Muscle of leg (tissue), 3 donors: ENCODE measurements at regions not wholly inside any gene's neighbourhood (a gene's known extent, or its start where the extent isn't known, plus 50 kb on each side); places are given as distances from the start of the nearest gene placed in this dataset.

ENCODE experiments used
- DNase-seq: peaks from one replicate; pipeline ENCODE4 v3.0.0; 2013
- H3K27ac ChIP-seq: one replicate; pipeline ENCODE4 v1.5.1; 2013; ENCODE audit warnings: mild to moderate bottlenecking, low read length, control low read depth
- H3K27me3 ChIP-seq: one replicate; pipeline ENCODE4 v1.6.1; 2013; ENCODE audit warnings: low read length; ENCODE audit not compliant: control insufficient read depth, insufficient read depth
- H3K36me3 ChIP-seq: one replicate; pipeline ENCODE4 v1.6.1; 2013; ENCODE audit warnings: low read length; ENCODE audit not compliant: control insufficient read depth, insufficient read depth
- H3K4me1 ChIP-seq: one replicate; pipeline ENCODE4 v1.6.1; 2013; ENCODE audit warnings: low read length; ENCODE audit not compliant: control insufficient read depth, insufficient read depth
- H3K4me3 ChIP-seq: one replicate; pipeline ENCODE4 v1.5.1; 2013; ENCODE audit warnings: low read length, control low read depth
- H3K9me3 ChIP-seq: replicated peaks from 2 replicates; pipeline ENCODE4 v1.6.1; 2013; ENCODE audit warnings: low read depth, low read length; ENCODE audit not compliant: control insufficient read depth
- WGBS: methylation state at CpG from one replicate; pipeline ENCODE4 v1.1.5; 2013; ENCODE audit warnings: missing lambda C conversion rate; ENCODE audit not compliant: insufficient coverage; 5-methylcytosine and 5-hydroxymethylcytosine counted together

GRCh38 chr3:69560116-69560515 is 174.2 kb upstream of the FRMD4B start:
- H3K27ac ChIP-seq = no peak overlapping the region
- H3K27me3 ChIP-seq = no peaks in the 10 kb centered on the region
- WGBS = 80% methylated on average over 1 of the region's 4 CpGs
- DNase-seq = no peak
- no peaks in the 10 kb centered on the region for H3K36me3 ChIP-seq
- no peaks in the 10 kb centered on the region for H3K9me3 ChIP-seq
- no peak overlapping the region for H3K4me3 ChIP-seq
- no peaks in the 10 kb centered on the region for H3K4me1 ChIP-seq

- no peaks in the 10 kb centered on the region for H3K9me3 ChIP-seq
- no peak overlapping the region for H3K27ac ChIP-seq
- H3K4me1 ChIP-seq = no peaks in the 10 kb centered on the region
- H3K27me3 ChIP-seq = no peaks in the 10 kb centered on the region
- whole genome bisulfite sequencing = no CpG with 5 or more reads among the region's 2 CpGs
- H3K36me3 ChIP-seq = no peaks in the 10 kb centered on the region
- H3K4me3 ChIP-seq = no peak overlapping the region
- DNase-seq = peak; percentile 88
These were observed 173.0 kb upstream of the FRMD4B start for GRCh38 chr3:69558912-69559311.

- WGBS = 100% methylated on average over 1 of the region's 2 CpGs
- Histone ChIP-seq H3K36me3 (no peaks in the 10 kb centered on the region), H3K9me3 (no peaks in the 10 kb centered on the region), H3K4me1 (no peaks in the 10 kb centered on the region), H3K27ac (no peak overlapping the region), H3K4me3 (no peak overlapping the region), H3K27me3 (no peaks in the 10 kb centered on the region)
- no peak for DNase-seq
These were observed 168.7 kb upstream of the FRMD4B start for GRCh38 chr3:69554576-69554975.

- Histone ChIP-seq H3K36me3 (no peaks in the 10 kb centered on the region), H3K27me3 (no peaks in the 10 kb centered on the region), H3K9me3 (no peaks in the 10 kb centered on the region), H3K4me3 (no peak overlapping the region), H3K4me1 (no peaks in the 10 kb centered on the region), H3K27ac (no peak overlapping the region)
- WGBS = no CpG with 5 or more reads among the region's 4 CpGs
- no peak for DNase-seq
These were observed 168.0 kb upstream of the FRMD4B start for GRCh38 chr3:69553888-69554287.

GRCh38 chr3:69547461-69547880 is 161.6 kb upstream of the FRMD4B start:
- Histone ChIP-seq H3K9me3 (no peaks in the 10 kb centered on the region), H3K27me3 (peaks cover 11% of the 10 kb centered on the region), H3K4me1 (peaks cover 4% of the 10 kb centered on the region), H3K4me3 (no peak overlapping the region), H3K27ac (no peak overlapping the region), H3K36me3 (no peaks in the 10 kb centered on the region)
- WGBS = 60% methylated on average over 1 of the region's 6 CpGs
- no peak for DNase-seq

- Histone ChIP-seq H3K4me3 (peak overlapping the region; percentile 63), H3K27me3 (peaks cover 15% of the 10 kb centered on the region), H3K9me3 (no peaks in the 10 kb centered on the region), H3K36me3 (no peaks in the 10 kb centered on the region), H3K4me1 (peaks cover 12% of the 10 kb centered on the region), H3K27ac (no peak overlapping the region)
- 5% methylated on average over 8 of the region's 19 CpGs for WGBS
- no peak for DNase-seq
These were observed 157.0 kb upstream of the FRMD4B start for GRCh38 chr3:69542805-69543429.

GRCh38 chr3:69542089-69542804 is 156.4 kb upstream of the FRMD4B start:
- Histone ChIP-seq H3K36me3 (no peaks in the 10 kb centered on the region), H3K9me3 (no peaks in the 10 kb centered on the region), H3K4me1 (peaks cover 12% of the 10 kb centered on the region), H3K27ac (no peak overlapping the region), H3K27me3 (peaks cover 15% of the 10 kb centered on the region), H3K4me3 (peak overlapping the region; percentile 63)
- under 1% methylated on average over 67 of the region's 75 CpGs for WGBS
- DNase-seq = peak; percentile 61

- no peaks in the 10 kb centered on the region for H3K36me3 ChIP-seq
- H3K27ac ChIP-seq = no peak overlapping the region
- no peak for DNase-seq
- WGBS = under 1% methylated on average over 28 of the region's 28 CpGs
- no peaks in the 10 kb centered on the region for H3K9me3 ChIP-seq
- peaks cover 12% of the 10 kb centered on the region for H3K4me1 ChIP-seq
- peaks cover 15% of the 10 kb centered on the region for H3K27me3 ChIP-seq
- H3K4me3 ChIP-seq = peak overlapping the region; percentile 63
These were observed 155.8 kb upstream of the FRMD4B start for GRCh38 chr3:69541711-69542088.

GRCh38 chr3:69540706-69541581 is 155.1 kb upstream of the FRMD4B start:
- Histone ChIP-seq H3K9me3 (no peaks in the 10 kb centered on the region), H3K27me3 (peaks cover 15% of the 10 kb centered on the region), H3K4me3 (peak overlapping the region; percentile 63), H3K4me1 (peaks cover 12% of the 10 kb centered on the region), H3K27ac (no peak overlapping the region), H3K36me3 (no peaks in the 10 kb centered on the region)
- WGBS = 35% methylated on average over 4 of the region's 24 CpGs
- DNase-seq = no peak

GRCh38 chr3:69539134-69539533 is 153.2 kb upstream of the FRMD4B start:
- WGBS = 17% methylated on average over 2 of the region's 2 CpGs
- H3K4me3 ChIP-seq = no peak overlapping the region

More at GRCh38 chr3:69539134-69539533, 153.2 kb upstream of the FRMD4B start:
- no peak for DNase-seq
- Histone ChIP-seq H3K4me1 (peaks cover 12% of the 10 kb centered on the region), H3K9me3 (no peaks in the 10 kb centered on the region), H3K36me3 (no peaks in the 10 kb centered on the region), H3K27ac (no peak overlapping the region), H3K27me3 (peaks cover 15% of the 10 kb centered on the region)
